Smooth muscle cell of the brain vasculature (primary cell): ENCODE measurements at regions not wholly inside any gene's neighbourhood (a gene's known extent, or its start where the extent isn't known, plus 50 kb on each side); places are given as distances from the start of the nearest gene placed in this dataset.
A peak's percentile ranks its signal among the peaks of the same experiment; 100 is the strongest.

Experiments used
- DNase-seq: peaks from one replicate; pipeline ENCODE4 v3.0.0-alpha.2; 2012; ENCODE audit warnings: low read depth, low spot score

DNA sequence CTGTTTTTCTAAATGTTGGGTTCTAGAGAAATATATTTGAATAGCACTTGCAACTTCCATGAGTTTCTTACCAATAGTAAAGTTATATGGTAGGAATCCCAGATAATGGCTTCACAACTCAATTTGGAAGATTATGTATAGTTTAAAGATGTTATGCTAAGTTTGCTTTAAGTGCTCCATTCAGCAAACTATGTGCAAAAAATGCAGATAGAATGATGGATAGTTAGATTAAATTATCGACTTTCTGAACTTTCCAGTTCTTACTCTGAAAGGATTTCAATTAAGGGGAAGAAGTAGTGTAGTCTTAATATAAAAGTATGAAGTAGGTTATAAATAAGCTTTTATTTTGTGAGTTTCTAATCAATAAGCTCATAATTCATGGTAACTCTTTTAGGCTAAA is 60.7 kb upstream of the NFKB1 start:
- DNase-seq, result no peak

DNA sequence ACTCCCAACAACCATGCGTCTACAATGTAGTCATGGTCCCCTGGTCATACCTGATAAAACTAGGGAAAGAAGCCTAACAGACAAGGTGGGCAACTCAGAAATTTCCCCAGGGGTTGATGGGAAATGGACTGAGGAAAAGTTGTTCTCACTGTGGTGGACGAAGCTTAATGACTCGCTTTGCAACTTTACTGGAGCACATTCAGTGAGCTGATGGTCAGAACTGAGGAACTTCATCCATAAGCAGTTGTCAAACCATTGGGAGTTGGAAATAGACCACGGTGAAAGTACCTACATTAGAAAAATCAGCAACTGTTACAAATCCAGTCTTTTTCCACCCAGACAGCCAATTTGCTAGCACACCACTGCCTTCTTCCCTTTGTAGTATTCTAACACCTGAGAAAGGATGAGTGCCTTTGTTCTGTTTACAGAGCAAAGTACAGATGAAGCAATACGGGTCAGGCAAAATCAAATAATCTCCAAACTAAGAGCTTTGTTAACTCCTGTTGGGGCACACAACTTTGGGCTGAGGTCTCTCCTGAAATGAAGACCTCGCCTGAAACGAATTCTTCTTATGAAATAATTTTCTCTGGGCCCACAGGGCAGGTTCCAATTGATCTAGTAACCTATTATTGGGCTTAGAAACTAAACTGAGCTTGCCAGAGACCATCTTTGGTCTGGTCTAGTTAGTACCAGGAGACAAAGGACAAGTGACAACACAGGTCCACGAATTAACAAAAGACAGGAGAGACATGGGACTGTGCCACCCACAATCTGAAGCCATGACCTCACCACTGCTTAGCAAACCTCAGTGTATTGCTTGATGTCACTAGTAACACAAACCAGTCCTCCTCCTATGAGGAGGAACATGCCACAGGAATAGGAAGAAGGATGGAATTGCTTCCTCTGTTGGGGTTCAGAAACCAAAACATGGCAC is 58.9 kb upstream of the NFKB1 start:
- no peak for DNase-seq

DNA sequence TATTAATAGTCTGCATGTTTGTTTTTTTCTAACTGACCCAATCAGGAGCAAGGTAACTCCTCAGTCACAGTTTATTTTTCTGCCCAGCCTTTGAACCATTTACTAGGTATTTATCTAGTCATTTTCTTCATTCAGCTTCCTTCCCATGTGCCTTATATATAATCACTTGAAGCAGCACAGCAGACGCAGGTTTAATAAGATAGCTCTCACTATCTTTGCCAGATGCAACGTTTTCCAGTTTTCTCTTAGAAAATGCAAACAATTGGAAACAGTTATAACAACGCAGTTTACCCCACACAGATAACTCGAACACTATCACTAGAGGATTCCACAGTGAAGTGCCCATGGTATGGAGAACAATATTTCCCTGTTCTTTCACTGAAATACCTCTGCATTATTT is 56.4 kb upstream of the NFKB1 start:
- no peak for DNase-seq

DNA sequence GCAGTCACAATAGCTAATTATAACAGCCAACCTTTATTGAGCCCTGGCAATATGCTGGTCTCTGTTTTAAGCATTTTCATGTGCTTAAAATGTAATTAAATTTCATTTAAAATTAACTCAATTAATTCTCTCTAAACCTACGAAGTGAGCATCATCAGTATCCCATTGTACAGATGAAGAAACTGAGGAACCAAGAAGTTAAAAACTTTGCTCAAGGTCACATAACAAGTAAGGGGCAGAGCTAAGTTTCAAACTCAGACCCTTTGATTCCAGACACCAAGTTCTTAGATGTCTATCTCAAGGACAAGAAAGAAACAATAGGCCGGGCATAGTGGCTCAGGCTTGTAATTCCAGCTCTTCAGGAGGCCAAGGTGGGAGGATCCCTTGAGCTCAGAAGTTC is 55.9 kb upstream of the NFKB1 start:
- DNase-seq, result no peak

DNA sequence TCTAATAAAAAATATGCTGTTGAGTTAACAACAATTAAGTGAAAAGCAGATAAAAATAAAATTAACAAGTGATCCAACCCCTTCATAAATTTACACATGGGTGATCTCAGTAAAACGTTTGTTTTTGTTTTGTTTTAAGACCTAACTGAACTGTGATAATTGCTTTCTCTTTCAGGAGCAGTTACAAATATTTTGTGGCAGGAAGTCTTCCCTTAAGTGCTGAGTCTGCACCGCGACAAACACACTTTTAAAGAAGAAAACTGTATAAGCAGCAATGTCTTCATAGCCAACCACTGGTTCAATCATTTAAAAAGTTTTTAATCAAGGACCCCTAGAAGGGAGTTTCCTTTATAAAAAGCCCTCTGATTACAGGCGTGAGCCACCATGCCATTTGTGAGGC is 53.7 kb upstream of the NFKB1 start:
- DNase-seq, result no peak

DNA sequence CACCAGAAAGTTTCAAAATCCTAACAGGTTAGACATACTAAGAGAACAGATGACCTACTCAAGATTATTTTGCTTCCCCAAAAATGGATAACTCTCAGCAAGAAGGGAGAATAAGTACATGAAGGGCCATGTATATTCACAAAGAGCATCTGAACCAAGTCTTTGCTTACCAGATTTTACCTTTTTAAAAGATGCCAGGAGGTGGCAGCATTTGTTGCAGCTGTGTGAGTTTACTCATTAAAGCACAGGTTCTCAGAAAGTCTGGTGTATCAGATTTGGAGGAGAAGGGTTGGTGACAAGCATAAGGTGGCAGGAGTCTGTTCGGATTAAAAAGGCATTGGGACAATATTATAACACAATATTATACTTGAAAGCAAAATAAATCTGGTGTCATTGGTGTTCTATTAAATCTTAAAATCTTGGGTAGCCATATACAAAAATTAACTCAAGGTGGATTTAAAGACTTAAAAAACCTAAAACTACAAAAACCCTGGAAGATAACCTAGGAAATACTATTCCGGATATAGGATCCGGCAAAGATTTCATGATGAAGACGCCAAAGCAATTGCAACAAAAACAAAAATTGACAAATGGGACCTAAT is 51.3 kb upstream of the NFKB1 start:
- peak; percentile 46 for DNase-seq

DNA sequence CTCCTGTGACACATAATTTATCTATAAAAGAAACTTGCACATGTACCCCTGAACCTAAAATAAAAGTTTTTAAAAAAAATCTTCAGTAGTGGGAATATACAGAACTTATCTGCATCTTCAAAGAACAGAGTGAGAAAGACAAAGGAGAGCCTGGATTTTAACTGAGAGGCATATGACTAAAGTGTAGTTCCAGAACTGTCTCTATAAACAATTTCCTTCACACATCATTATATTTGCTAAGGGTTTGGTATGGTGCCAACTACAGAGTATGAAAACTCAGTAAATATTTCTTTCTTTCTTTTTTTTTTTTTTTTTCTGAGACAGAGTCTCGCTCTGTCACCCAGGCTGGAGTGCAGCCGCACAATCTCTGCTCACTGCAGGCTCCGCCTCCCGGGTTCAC is 49.9 kb upstream of the NFKB1 start:
- DNase-seq, result no peak
